Type B pancreatic cell (in vitro differentiated cells): ENCODE measurements at regions not wholly inside any gene's neighbourhood (a gene's known extent, or its start where the extent isn't known, plus 50 kb on each side); places are given as distances from the start of the nearest gene placed in this dataset.

Experiments used
- DNase-seq: peaks from one replicate; pipeline ENCODE4 v3.0.0; 2021; ENCODE audit warnings: mixed read lengths; ENCODE audit not compliant: unreplicated experiment; ENCODE audit errors: extremely low spot score
- H3K27ac Mint-ChIP-seq: 2 replicates; pipeline ENCODE4 v1.8.0; 2021; ENCODE audit warnings: mild to moderate bottlenecking, mixed read lengths
- H3K27me3 Mint-ChIP-seq: 2 replicates; pipeline ENCODE4 v1.8.0; 2021; ENCODE audit warnings: mixed read lengths
- H3K36me3 Mint-ChIP-seq: 2 replicates; pipeline ENCODE4 v1.8.0; 2021; ENCODE audit warnings: mixed read lengths
- H3K4me1 Mint-ChIP-seq: one replicate; pipeline ENCODE4 v1.8.0; 2021; ENCODE audit warnings: mixed read lengths; ENCODE audit not compliant: unreplicated experiment
- H3K4me3 Mint-ChIP-seq: 2 replicates; pipeline ENCODE4 v1.8.0; 2021; ENCODE audit warnings: mild to moderate bottlenecking, mixed read lengths
- H3K9me3 Mint-ChIP-seq: 2 replicates; pipeline ENCODE4 v1.8.0; 2021; ENCODE audit warnings: mixed read lengths
- CTCF ChIP-seq: fragments of 200-600 bp; sonication (generic); conservative IDR thresholded peaks from 2 replicates; pipeline ENCODE4 v1.5.0; 2021; ENCODE audit warnings: antibody characterized with exemption, mild to moderate bottlenecking

- no peaks in the 10 kb centered on the region for H3K9me3 Mint-ChIP-seq
- H3K27ac Mint-ChIP-seq = no peak overlapping the region
- H3K4me1 Mint-ChIP-seq = no peaks in the 10 kb centered on the region
- no peaks in the 10 kb centered on the region for H3K27me3 Mint-ChIP-seq
- DNase-seq = no peak
- no peaks in the 10 kb centered on the region for H3K36me3 Mint-ChIP-seq
- no peak for TF ChIP-seq CTCF
- no peak overlapping the region for H3K4me3 Mint-ChIP-seq
Measured at GRCh38 chr3:176068750-176069149, 1128.5 kb downstream of the TBL1XR1 start.

- H3K4me3 Mint-ChIP-seq = no peak overlapping the region
- DNase-seq = no peak
- no peaks in the 10 kb centered on the region for H3K27me3 Mint-ChIP-seq
- TF ChIP-seq CTCF = no peak
- H3K9me3 Mint-ChIP-seq = no peaks in the 10 kb centered on the region
- H3K4me1 Mint-ChIP-seq = no peaks in the 10 kb centered on the region
- H3K36me3 Mint-ChIP-seq = no peaks in the 10 kb centered on the region
- H3K27ac Mint-ChIP-seq = no peak overlapping the region
Measured at GRCh38 chr3:176058856-176059255, 1138.4 kb downstream of the TBL1XR1 start.

GRCh38 chr3:176055836-176056235 is 1141.4 kb downstream of the TBL1XR1 start:
- TF ChIP-seq CTCF = no peak
- H3K36me3 Mint-ChIP-seq = no peaks in the 10 kb centered on the region
- no peaks in the 10 kb centered on the region for H3K4me1 Mint-ChIP-seq
- no peak overlapping the region for H3K4me3 Mint-ChIP-seq
- no peak overlapping the region for H3K27ac Mint-ChIP-seq
- H3K27me3 Mint-ChIP-seq = no peaks in the 10 kb centered on the region
- DNase-seq = no peak
- H3K9me3 Mint-ChIP-seq = no peaks in the 10 kb centered on the region

GRCh38 chr3:176051766-176052165 is 1145.5 kb downstream of the TBL1XR1 start:
- Mint-ChIP-seq H3K4me3 (no peak overlapping the region), H3K4me1 (no peaks in the 10 kb centered on the region), H3K27ac (no peak overlapping the region), H3K9me3 (no peaks in the 10 kb centered on the region), H3K36me3 (no peaks in the 10 kb centered on the region), H3K27me3 (no peaks in the 10 kb centered on the region)
- TF ChIP-seq CTCF = no peak
- no peak for DNase-seq

GRCh38 chr3:176046703-176047102 is 1150.6 kb downstream of the TBL1XR1 start:
- Mint-ChIP-seq H3K27ac (no peak overlapping the region), H3K4me1 (peaks cover 4% of the 10 kb centered on the region), H3K9me3 (no peaks in the 10 kb centered on the region), H3K36me3 (no peaks in the 10 kb centered on the region), H3K27me3 (peaks cover 4% of the 10 kb centered on the region), H3K4me3 (no peak overlapping the region)
- no peak for TF ChIP-seq CTCF
- DNase-seq = no peak

- Mint-ChIP-seq H3K4me3 (no peak overlapping the region), H3K4me1 (peaks cover 5% of the 10 kb centered on the region), H3K27ac (no peak overlapping the region), H3K36me3 (no peaks in the 10 kb centered on the region), H3K27me3 (peaks cover 5% of the 10 kb centered on the region), H3K9me3 (peaks cover 6% of the 10 kb centered on the region)
- TF ChIP-seq CTCF = no peak
- DNase-seq = no peak
Measured at GRCh38 chr3:176041812-176042211, 1155.5 kb downstream of the TBL1XR1 start.
